Fibroblast of skin of right quadriceps (primary cell): ENCODE measurements at regions not wholly inside any gene's neighbourhood (a gene's known extent, or its start where the extent isn't known, plus 50 kb on each side); places are given as distances from the start of the nearest gene placed in this dataset.
"Not testable (repeated sequence)": the region's sequence is repeated elsewhere in the genome, so short reads cannot be mapped to it uniquely, and the experiment has no call there.

Source experiments
- DNase-seq: peaks from one replicate; pipeline ENCODE4 v3.0.0-alpha.2; 2013

DNA sequence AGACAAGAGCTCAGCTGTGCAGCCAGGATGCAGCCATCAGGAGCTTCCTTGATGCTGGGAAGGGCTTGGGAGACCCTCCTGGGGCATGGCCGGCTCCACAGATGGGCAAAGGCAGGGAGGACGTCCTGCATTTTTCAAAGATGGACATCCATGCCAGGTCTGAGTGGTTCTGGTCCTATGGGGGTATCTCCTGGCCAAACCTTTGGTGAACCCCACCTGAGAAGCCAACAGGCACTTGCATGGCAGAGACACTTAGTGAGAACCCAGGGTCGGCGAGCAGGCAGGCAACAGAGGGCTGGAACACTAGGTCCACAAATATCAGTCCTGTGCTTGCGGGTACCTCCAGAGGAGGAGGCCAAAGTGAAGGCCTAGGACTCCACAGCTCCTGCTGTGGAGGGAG, 70.0 kb downstream of the KCTD15 start:
- DNase-seq: no peak

DNA sequence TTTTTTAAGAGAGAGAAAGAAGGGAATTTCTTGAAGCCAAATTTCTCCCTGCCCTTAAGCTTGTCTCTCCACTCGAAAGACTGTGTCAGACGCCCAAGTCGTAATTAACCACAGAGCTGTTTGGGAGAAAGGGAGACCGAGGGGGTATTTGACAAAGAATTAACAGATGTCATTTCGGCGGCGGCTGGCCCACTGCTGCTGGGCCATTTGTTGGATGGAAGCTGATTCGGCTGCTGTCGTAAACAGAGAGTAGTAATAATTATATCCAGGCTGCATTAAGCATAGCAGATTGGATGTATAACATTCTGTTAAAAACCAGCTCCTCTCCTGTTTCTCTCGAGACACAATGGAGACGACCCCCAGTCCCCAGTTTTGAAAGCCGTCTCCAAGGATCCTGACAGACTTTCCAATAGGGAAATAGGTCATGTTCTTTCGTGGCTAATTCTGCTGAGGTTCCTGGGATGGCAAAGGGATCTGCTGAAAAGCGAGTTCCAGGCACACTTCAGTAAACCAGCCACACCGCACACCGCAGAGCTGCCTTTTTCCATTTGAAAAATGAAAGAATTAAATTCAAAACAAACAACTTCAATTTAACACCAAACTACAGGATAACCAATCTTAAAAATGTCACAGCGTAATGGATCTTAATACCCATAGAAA, 71.5 kb downstream of the KCTD15 start:
- peak; percentile 6 for DNase-seq

DNA sequence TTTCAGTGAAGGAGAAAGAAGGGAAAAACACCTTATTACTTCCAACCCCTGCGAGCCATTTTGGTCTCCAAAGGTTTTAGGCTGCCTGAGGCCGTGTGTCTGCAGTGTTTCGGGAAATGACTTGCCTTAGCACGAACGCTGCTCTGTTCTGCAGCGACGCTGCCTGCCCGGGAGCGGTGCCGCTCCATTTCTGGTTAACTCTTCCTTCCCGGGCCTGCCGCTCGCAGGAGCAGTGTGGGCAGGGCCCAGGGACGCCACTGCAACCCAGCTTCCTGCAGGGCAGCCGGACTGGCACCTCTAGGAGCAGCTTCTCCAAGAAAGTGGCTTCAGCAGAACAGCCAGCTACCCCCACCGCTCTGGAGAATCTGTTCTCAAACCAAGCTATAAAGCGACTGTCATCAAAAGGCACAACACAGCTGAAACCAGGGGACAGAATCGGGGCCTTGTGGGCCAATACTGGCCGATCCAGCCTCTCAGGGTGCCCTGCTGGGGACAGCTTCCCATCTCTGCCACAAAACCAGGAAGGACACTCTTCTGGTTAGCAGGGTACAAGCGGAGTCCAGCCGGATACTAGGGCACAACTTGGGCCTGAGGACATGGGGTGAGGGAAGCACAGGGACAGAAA, 72.2 kb downstream of the KCTD15 start:
- peak; percentile 39 for DNase-seq

DNA sequence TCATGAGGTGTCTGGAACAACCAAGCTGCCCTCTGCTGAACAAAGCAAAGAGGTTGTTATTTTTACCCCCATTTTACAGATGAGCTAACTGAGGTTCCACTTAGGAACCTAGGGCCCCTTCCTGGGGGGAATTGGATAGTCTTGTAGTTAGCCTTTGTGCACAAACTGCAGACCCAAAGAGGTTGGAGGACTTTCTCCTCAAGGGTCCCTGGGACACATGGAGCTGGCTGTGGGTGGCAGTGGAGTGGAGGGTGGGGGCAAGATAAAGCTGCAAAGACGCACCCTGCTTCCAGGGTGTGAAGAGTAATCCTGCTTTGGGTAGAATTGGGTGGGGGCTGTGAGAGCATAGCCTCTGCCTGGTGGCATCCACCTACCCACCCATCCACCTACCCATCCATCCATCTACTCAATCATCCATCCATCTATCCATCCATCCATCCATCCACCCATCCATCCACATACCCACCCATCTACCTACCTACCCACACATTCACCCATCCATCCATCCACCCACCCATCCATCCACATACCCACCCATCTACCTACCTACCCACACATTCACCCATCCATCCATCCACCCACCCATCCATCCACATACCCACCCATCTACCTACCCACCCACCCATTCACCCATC, 73.7 kb downstream of the KCTD15 start:
- DNase-seq: not testable (repeated sequence)

DNA sequence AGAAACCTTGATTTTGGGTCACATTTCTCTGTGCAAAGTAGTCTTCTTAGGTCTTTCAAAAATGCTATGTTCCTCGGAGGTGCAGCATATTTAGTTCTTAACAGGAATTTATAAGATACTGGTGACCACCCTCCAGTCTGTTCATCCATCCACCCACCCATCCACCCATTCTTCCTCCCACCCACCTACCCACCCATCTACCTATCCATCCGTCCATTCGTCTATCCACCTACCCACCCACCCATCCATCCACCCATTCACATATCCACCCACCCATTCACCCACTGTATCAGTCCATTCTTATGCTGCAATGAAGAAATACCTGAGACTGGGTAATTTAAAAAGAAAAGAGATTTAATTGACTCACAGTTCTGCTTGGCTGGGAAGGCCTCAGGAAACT, 74.9 kb downstream of the KCTD15 start:
- DNase-seq: no peak

DNA sequence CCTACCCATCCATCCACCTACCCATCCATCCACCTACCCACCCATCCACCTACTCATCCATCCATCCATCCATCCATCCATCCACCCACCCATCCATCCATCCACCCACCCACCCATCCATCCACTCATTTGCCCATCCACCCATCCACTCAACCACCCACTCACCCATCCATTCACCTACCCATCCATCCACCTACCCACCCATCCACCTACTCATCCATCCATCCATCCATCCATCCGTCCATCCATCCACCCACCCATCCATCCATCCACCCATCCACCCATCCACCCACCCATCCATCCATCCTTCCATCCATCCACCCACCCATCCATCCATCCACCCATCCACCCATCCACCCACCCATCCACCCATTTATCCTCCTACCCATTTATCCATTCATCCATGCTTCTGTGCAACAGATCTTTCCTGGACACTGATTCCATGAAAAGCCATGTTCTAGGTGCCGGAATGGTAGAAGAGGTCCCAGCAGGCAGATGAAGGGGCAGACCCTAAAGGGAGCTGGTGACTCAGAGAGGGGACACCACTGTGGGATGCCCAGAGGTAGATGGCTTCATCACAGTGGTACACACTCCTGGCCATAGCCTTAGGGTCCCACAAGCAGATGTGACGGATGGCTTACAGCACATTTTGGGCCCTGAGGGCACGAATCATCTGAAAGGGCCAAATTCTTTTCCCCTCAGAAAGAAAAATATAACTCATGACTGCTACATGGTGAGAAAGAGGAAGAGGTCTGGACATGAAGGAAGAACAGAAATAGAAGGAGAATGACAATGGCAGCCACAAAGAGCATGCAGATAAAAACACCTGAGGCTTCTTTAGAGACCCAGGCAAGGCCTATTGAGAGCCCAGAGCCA, 76.0 kb downstream of the KCTD15 start:
- DNase-seq: no peak

DNA sequence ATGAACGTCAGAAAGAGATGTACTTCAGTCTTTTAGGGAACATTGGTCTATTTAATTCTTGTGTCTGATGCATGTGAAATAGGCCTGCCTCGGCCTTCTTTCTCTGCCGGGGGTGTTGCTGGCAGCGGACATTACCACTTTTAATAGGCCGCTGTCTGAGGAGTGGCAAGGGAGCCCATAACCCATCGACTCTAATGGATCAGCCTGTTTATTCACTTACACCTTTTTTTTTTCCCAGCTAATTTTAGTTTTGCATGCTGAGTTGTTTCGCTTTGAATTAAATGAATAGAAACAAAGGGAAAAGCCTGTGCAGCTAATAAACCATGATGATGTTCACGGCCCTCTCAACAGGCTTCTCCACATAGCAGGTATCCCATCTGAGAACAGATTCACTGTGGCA, 78.4 kb downstream of the KCTD15 start:
- DNase-seq: no peak

DNA sequence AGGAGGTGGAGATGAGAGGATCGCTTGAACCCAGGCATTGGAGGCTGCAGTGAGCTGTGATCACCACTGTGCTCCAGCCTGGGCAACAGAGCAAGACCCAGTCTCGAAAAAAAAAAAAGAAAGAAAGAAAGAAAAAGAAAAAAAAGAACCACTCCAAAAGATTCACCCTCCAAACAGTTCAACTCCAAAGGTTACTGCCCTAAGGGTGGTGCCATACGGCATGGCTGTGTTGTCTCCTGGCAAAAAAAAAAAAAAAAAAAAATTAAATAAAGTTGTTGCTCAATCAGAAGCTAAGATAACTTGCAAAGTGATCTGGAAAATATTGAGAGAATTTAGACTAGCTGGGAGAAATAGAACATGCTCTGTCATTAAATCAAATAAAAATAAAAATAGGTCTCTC, 79.5 kb downstream of the KCTD15 start:
- no peak for DNase-seq

DNA sequence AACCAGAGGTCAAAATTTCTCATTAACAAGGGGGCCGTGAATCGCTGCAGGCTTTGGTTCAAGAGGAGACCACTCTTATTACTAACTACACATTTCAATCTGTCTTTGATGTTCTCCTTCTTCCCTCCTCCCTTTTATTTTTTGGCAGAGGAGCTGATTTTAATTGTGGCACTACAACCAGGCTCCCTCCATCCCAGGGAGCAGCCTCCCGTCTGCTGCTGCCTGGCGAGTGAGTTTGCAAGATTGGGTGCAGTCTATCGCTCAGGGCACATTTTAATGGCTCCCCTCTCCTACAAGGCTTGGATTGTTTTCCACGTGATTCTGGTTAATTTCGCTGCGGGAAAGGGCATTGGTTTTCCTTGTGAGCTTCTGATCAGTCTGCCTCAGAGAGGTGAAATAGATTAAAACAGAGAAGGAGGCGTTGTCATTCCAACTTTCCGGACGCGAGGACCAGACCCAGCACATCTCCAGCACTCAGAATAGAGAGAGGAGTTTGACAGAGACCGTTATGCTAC, 81.4 kb downstream of the KCTD15 start:
- DNase-seq: no peak

DNA sequence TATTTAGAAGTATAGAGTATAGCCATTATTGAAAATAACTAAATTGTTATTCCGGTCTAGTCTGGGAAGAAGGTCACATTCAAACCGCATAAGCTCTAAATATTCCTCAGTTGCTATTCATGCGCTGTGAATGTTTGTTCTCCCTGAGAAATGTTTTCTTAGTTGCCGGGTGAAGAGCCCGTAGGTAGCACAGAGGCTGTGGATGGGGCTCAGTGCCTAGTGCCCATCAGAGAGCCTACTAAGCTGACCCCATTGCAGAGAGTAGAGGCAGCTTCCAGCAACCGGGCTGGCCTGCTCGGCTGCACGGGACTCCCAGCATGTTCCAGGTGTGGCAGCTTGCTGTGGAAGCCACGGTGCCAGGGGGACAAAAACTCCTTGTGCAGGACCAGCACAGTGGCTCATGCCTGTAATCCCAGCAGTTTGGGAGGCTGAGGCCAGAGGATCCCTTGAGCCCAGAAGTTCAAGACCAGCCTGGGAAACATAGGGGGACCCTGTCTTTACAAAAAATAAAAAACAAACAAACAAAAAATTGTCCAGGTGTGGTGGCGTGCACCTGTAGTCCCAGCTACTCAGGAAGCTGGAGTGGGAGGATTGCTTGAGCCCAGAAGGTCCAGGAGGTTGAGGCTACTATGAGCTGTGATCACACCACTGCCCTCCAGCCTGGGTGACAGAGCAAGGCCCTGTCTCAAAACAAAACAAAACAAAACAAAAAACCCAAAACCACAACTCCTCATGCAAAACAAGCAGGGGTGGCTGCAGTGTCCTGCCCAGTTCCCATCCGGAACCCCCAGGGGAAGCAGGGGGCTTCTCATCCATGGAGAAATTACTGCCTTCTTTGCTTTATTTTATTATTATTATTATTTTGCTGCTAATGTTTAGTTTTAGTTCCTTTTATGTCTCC, 82.5 kb downstream of the KCTD15 start:
- DNase-seq: no peak

DNA sequence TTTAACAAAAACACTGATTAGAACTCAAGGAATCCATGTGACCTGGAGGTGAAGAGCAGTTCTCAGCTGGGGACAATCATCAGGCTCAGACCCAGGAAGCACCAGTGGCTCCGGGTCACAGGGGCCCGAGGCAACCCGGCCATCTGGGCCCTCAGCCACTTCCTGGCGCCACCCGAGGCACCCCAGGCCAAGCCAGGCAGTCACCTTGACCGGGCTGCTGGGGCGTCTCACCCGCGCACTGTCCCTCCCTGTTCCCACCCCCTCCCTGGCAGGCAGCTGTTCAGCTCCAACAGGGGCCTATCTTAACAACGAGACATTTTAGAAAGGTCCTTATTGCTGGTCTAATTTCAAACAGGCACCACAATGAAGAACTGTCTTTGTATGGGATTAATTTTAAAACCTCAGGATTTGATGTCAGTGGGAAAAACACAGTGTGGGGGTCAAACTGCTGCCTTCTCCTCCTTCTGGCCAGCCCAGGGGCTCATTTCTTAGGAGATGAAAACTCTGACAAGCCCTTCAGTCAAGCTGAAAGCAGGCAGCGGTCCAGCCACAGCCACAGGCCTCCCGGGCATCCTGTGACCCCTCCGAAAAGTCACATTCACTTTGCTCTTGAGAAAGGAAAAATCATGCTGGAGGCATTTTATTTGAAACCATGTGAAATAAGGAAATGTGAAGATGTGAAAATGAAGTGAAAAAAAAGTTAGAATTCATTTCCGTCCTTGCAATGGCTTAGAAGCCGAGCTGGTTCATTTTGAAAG, 83.3 kb downstream of the KCTD15 start:
- DNase-seq: no peak

DNA sequence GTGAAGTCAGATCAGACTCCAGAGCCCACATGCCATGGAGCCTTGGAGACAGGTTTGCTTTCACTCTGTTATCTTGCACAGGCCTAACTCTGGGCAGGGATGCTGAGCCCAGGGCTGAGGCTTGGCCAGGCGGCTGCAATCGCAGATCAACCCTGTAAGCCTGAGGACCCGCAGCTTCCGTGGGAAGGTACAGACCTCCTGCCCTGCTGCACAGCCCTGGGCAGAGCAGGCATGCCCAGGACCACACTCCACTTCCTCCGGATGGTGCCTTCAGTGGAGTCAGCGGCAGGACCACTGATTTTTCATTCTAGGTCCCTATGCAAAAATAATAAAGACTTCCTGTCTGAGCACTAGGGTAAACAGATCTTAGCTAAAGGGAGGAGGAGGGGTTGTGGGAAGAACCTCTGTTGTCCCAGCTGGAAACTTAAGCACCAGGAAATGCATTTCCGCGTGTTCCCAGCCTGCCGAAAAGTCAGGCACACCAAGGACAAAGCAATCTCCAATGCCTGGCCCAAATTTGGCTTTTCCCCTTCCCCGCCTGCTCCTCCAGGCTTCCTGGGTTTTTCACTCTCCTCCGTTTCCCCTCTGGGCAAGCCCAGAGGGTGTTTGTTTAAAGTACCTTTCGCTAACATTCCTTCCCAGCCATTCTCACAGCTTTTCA, 87.3 kb downstream of the KCTD15 start:
- DNase-seq: no peak

DNA sequence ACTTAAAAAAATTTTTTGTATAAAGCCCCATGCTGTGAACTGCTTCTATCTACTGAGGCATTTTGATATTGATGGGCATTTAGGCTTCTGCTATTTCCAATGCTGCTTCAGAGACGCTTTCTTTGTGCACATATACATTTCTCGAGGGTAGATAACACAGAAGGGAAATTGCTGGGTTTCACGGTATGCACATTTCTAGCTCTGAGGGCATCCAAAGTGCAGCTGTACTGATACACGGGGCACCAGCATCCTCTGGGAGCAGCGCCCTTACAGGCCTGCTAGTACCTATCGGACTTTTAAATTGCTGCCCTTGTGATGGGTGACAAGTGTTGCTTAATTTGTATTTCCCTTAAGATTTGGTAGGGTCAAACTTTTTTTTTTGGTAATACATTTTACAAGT, 88.6 kb downstream of the KCTD15 start:
- DNase-seq: no peak

DNA sequence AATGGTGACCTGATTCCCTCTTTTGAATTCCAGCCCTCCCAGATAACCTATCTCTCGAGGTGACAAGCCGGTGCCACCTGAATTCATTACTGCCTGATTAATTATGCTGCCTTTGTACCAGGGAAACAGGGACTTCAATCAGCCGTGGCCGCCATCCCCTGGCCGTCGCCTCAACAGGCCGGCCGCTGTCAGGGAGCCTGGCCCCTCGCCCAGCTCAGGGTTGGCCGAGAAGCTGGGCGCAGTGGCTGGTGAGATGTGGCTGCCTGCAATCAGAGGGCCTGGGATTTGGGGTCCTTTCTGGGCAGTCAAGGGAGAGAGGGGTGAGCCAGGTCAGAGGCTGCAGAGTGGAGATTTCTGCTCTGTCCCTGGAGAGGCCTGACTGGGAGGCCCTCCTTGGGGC, 91.2 kb downstream of the KCTD15 start:
- DNase-seq: no peak

DNA sequence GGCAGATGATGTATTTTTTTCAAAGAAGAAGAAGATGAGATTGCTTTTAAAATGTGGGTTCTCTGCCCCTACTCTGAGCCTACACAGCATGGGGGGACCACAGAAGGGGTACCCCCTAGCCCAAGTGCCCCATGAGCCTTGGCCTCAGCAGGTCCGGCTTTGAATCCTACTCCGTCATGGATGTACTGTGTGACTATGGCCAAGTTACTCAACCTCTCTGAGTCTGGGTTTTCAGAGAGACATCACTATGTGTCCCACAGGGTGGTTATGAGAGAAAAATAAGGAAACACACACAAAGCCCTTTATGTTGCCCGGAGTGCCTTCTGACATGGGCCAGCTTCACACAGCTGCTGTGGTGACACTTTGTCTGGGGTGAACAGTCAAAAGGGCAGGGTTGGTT, 92.0 kb downstream of the KCTD15 start:
- no peak for DNase-seq

DNA sequence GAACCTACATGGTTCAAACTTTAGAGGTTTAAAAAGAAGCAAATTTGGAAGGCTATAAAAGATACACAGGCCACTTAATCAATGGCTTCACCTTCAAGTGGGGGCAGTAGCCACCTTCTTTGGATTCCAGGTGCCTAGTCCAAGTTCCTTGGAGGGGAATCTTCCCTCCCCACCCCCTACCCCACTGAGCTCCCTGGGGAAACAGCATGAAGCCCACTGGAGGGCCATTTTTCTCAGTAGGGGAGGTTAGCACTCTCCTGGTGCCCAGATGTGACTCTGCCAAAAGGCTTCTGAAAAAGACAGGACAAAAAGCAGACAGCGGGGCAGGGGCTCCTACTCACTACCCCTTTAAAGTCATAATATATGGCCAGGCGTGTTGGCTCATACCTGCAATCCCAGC, 93.9 kb downstream of the KCTD15 start:
- no peak for DNase-seq

DNA sequence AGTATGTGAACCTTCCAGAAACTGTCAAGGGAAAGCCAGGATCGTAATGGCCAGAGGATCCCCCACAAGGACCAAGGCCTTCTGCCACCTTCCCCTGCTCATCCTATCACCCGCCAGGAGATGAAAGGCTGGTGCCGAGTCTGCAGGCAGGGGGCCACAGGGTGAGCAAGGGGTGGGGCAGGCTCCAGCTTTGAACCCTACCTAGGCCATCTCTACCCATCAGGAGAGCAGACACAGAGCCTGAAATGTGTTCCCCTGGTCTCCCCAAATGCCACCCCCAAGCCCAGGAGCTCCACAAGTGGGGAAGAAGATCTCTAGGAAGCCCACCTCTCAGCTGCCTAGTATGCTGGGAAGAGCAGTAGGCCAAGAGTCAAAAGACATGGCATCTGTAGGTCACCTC, 95.1 kb downstream of the KCTD15 start:
- DNase-seq: no peak

DNA sequence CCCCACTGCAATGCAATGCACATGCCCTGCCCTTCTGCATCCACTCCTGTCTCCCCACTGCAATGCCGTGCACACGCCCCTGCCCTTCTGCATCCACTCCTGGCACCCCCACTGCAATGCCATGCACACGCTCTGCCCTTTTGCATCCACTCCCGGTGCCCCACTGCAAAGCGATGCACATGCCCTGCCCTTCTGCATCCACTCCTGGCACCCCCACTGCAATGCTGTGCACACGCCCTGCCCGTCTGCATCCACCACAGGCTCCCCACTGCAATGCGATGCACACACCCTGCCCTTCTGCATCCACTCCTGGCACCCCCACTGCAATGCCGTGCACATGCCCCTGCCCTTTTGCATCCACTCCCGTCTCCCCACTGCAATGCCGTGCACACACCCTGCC, 98.1 kb downstream of the KCTD15 start:
- DNase-seq: no peak

DNA sequence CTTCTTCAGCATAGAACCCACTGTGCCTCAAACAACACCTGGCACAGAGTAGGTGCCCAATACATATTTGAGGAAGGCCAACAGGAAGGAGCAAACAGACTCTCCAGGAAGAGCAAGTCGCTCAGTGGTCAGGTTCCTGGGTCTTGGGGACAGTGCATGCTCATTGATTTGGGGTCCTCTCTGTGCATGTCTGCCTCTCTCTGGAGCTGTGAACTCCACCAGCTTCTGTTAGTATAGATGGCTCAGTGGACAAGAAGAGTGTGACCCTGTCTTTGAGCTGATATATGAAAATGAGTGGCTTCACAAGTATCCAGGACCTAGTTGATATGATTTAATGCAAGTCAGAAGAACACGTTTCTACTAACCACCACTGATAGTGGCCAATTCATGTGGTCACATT, 98.7 kb downstream of the KCTD15 start:
- DNase-seq: no peak

DNA sequence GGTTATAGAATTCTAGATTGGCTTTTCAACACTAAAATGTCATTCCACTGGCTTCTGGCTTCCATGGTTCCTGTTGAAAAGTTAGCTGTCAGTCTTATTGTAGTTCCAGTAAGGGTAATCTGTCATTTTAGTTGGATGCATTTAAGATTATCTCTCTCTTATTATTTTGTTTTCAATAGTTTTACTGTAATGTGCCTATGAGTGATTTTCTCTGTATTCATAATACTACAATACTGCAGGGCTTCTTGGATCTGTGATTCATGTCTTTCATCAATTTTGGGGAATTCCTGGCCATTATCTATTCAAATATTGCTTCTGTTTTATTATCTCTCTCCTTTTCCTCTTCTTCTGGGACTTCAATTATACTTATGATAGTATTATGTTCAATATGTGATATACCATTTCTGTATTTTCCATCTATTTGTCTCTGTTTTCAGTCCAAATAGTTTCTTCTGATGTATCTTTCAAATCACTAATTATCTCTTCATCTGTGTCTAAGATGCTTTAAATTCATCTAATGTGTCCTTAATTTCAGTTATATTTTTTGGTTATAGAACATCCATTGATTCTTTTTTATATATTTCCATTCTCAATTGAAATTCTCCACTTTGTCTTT, 101.5 kb downstream of the KCTD15 start:
- DNase-seq: no peak

DNA sequence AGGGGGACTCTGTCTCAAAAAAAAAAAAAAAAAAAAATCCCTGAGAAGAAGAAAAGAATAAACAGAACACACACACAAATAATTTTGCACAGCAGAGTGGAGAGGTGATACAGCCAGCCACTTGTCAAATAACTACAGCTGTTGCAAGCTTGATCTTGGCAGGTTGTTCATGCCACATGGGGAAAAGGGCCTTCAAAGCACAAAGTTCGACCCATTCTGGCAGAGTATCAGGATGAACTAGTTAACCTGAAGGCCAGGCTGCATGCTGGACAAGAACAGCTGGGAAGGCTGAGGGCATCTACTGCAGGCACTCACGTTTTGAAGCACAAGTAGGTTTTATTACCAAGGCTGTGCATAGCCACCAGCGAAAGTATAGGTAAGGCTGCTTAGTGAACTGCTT, 104.1 kb downstream of the KCTD15 start:
- no peak for DNase-seq
